GM19043 (cell line): ENCODE measurements at regions not wholly inside any gene's neighbourhood (a gene's known extent, or its start where the extent isn't known, plus 50 kb on each side); places are given as distances from the start of the nearest gene placed in this dataset.
"Not testable (repeated sequence)": the region's sequence is repeated elsewhere in the genome, so short reads cannot be mapped to it uniquely, and the experiment has no call there.

ENCODE experiments used
- ATAC-seq: cut with Tn5 transposase; IDR thresholded peaks from one replicate; pipeline ENCODE4 v1.9.1; 2021; ENCODE audit warnings: low read depth; ENCODE audit not compliant: unreplicated experiment

DNA sequence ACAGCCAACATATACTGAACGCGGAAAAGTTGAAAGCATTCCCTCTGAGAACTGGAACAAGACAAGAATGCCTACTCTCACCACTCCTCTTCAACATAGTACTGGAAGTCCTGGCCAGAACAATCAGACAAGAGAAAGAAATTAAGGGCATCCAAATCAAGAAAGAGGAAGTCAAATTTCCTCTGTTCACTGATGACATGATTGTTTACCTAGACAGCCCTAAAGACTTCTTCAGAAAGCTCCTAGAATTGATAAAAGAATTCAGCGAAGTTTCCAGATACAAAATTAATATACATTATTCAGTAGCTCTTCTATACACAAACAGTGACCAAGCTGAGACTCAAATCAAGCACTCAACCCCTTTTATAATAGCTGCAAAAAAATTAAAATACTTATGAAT, 491.8 kb upstream of the POT1 start:
- ATAC-seq, result not testable (repeated sequence)

DNA sequence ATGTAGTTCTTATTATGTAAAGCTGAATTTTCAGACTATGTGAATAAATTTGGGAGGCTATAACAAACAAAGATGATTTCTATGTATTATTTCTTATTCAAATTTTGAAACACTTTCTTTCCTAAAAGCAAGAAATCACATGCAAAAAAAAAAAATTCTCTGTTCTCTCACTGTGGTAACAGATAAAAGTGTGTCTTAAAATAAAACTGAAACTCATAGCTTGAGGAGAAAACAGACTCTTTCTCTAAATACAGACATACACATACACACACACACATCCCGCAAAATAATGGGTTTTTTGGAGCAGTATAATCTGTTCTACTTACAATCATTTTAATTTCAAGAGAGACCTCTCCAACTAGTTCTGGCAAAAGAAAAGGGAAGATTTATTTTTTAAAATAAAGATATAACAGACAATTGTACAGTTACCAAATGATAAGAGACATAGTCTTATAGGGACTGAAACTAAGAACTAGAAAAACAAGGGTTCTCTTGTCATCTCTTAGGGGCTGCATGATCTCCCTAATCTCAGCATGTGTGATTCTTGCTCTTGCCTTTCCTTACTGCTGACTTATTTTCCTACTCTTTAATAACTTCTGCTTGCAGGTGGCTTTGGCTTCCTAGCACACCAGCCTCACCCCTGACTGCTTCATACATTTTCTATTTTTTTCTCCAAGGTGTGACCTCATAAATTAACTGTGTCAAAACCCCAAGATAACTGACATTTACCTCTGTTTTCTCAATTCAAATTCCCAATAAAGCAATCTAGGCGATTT, 483.5 kb upstream of the POT1 start:
- ATAC-seq, result no peak

DNA sequence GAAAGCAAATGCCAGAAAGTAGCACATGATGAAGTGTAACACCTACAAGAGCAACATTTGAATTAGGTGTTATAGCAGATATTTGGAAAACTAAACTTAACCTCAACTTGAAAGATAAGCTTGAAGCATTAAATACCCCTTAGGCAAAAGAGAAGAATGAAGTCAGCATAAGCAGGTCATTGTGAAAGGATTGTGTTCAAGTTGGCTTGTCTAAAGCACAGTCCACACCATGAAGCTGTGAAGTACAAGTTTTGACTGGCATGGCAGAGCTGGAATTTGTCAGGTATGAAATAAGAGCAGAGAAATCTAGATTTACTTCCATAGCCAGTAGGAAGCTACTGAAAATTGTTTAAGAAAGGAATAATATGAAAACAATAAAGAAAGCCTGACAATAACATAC, 480.3 kb upstream of the POT1 start:
- ATAC-seq, result no peak

DNA sequence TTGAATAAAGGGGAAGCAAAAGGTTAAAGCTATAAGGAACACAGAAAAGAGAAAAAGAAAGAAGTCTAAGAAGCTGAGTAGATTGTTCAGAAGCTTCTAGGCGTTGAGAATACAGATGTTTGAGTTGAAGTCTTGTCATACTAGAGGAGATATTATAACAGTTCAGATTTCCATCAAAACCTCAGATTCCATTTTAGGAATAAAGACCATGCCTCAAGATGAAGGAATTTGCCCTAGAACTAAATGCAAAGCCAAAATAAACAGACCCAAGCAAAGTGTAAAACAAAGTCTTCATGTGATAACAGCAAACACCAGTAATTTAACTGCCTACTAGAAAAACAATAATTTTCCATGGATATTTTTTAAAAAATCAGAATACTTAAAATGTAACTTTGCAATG, 476.5 kb upstream of the POT1 start:
- no peak for ATAC-seq

DNA sequence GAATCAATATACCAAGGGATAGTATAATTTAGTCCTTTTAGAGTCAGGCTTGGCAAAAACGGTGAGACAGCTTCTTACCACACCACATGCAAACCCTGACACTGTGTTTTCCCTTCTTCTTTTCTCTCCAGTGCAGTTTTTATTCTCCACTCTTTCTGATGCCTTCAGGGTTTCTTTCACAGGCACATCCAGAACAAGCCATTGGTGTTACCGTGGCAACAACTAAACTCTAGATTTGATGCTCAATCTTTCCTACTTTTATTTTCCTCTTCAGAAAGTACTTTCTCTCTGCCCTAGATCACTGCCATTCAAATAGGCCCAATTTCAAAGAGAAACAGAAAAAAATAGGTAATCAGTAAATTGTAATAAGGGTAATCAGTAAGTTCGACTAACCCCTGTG, 469.8 kb upstream of the POT1 start:
- ATAC-seq, result no peak

DNA sequence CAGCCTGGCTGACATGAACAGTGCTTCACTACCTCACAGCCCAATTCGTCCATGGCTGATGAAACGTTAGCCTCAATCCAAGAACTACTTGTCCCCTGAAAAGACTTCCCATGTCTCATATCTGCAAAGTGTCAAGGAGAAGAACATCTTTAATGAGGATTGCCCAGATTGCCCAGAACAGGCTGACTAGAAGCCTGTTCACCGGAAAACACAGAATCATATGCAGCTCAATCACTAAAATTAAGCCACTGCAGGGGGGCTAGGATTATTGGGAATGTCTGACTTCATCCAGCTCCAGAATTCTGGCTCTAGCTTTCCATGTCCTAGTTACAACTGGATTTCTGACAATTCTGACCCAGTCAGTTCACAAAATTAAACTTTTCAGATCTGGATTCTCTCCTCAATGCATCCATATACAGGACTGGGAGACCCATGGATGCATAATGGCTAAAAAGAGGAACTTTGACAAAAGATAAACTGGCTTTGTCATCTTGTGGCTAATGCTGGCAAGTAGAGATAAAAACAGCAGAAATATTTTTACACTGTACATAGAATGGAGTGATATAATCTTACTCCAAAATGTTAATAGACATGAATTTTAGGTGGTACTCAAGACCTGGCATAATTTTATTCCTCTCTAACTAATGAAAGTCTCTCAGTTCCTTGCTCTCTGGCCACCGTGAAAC, 467.0 kb upstream of the POT1 start:
- ATAC-seq, result no peak

DNA sequence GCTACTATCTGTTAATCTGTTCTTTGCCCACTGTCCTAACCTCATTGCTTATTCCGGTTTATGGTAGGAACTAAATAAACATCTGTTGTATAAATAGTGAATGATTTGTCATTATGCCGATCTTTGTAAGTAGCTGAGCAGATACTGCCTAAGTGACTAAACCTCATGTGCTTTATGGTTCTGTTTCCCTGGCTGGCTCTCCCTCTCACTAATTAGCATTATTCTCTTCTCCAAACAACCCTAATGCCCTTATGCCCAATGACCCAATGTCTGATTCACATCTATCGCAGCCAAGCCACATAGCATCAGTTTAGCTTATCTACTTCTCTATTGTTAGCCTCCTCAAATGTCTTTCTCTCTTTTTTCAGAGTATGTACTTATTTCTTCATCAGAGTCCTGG, 462.3 kb upstream of the POT1 start:
- ATAC-seq, result no peak

DNA sequence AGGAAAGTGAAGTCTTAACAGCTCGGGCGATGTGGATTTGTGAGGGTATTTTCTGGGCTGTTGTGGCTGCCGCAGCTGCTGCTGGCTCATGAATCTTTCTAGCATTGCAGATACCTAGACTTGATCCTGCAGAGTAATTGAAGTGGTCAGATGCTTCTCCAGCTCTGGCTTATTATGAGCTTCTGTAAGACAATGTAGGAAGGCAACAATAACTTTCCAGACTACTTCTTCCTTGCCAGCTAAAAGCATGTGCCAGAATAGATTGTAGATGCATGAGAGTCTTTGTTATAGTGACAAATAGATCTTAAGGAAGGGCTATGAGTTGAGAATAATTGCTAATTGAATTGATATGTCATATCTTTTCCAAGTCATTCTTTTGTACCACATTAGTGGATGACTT, 461.4 kb upstream of the POT1 start:
- no peak for ATAC-seq

DNA sequence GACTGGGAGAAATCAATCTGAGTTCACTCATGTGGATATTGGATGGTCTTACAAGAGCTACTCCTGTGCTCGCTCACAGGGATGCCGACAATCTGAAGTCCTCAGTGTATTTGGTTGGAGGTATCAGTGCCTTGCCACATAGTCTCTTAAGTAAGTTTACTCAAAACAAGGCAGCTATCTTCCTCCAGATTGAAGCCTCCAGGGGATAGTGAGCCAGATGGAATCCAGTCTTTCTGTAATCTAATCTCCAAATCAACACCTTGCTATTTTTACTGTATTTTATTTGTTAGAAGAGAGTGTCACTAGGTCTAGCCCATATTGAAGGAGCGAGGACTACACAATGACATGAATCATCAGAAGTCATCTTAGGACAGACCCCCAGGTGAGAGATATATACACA, 456.6 kb upstream of the POT1 start:
- no peak for ATAC-seq

DNA sequence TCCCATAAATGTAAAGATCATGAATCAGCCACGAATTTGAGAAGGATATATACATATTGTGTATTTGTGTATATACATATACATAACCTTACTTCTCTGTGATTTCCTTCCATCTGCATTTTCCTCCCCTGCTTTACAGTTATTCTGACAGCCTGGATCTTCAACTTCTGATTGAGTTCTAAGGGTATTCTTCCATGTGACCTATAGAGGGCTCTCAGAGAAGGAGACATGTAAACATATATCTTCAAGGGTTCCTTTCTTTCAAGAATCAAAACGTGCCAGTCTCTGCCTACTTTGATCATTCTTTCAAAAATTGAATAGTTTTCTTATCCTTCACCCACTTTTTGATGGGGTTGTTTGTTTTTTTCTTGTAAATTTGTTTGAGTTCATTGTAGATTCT, 453.7 kb upstream of the POT1 start:
- ATAC-seq, result no peak

DNA sequence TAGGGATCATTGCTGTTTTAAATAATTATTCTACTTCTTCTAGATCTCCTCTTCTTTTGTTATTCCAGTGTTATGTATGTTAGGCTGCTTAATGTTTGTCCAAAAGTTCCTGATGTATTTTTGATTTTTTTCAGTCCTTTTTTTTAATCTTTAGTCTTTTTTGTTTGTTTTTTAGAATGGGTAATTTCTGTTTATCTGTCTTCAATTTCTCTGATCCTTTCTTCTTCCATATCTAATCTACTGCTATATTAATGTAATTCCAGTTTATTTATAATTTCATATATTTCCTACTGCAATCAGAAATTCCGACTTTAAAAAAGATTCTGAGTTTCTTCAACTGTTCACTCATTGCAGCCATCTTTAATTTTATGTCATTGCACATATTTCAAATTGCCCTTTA, 452.8 kb upstream of the POT1 start:
- no peak for ATAC-seq

DNA sequence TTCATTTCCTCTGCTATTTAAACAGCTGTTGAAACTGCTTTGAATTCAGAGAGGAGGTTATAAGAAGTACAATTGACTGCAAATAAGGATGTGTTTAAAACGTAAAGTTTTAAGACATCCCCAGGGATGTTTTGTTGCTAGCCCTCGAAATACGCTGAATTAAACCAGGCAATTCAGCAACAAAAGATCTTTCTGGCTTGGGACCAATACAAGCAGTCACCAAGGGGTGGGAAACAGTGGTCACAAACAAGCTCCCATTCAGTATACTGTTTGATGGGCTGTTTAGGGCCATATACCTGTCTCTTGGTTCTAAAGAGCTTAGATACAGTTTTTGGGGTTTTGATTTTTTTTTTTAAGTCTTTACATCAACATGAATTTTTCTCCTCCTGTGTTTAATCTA, 446.3 kb upstream of the POT1 start:
- no peak for ATAC-seq

DNA sequence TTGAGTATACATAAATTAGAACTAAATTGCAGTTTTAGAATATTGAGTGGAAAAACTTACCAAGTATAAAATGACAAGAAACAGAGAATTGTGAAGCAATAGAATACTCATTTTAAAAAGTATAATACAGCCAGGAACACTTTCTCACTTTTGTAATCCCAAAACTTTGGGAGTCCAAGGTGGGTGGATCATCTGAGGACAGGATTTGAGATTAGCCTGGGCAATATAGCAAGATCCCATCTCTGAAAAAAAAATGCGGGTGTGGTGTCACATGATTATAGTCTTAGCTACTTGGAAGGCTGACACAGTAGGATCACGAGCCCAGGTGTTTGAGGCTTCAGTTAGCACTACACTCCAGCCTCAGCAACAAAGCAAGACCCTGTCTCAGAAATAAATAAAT, 440.9 kb upstream of the POT1 start:
- ATAC-seq, result no peak

DNA sequence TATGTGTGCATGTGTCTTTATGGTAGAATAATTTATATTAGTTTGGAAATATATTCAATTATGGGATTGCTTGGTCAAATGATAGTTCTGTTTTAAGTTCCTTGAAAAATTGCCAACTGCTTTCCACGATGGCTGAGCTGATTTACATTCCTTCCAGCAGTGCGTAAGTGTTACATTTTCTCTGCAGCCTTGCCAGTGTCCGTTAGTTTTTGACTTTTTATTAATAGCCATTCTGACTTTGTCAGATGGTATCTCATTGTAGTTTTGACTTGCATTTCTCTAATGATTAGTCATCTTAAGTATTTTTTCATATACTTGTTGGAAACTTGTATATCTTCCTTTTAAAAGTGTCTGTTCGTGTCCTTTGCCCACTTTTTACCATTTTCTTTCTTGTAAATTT, 434.2 kb upstream of the POT1 start:
- ATAC-seq, result no peak

DNA sequence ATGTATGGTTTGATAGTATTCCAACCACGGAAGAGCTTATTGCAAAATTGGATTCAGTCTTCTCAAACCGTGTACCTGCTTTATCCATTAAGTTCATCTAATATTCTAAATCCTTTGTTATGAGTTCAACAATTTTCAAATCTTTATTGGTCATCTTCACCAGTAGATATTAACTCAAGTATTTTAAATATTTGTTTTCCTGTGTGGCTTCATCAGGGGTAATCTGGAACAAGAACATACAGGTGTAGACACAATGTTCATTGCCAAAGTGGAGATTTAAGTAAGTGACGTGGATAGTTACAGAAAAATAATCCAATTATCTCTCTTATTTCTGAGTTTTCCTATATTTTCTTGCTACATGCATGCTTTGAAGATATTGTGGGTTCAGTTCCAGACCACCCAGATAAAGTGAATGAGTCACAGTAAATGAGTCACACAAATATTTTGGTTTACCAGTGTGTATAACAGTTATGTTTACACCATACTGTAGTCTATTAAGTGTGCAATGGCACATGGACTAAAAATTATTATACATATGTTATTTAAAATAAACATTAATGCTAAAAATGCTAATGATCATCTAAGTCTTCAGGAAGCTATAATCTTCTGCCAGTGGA, 429.0 kb upstream of the POT1 start:
- no peak for ATAC-seq

DNA sequence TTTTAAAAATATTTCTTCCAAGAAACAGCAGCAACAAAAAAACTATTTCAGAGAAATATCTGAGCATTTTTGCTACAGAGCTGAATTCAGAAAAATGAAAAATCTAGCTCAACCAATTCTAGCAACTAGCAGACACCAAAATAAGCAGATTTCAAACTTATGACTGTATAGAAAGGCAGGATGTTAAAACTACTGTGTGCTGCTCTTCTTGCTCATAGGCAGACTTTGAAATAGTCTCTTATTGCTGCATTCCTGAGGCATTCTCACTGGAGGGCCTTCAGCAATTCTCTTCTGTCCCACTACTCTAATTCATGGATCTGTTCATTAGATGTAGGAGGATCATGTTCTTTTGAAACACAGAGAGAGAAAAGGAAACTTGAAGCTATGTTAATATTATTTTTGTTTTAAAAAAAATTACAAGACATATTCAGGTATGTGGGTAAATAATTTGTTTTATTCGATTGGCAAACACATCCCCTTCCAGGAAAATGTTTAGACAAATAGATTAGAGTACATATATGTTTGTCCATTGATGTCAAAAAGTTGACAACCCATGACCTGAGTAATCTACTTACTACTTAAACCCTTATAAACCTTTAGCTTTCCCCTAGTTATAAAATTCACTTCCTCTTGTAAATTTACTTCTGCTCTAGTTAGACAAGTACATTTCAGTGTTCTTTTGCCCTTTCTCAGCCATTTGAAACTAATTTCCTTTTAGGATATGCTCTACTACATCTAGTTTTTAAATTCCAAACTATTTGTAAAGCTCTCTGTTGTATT, 428.2 kb upstream of the POT1 start:
- ATAC-seq, result no peak

DNA sequence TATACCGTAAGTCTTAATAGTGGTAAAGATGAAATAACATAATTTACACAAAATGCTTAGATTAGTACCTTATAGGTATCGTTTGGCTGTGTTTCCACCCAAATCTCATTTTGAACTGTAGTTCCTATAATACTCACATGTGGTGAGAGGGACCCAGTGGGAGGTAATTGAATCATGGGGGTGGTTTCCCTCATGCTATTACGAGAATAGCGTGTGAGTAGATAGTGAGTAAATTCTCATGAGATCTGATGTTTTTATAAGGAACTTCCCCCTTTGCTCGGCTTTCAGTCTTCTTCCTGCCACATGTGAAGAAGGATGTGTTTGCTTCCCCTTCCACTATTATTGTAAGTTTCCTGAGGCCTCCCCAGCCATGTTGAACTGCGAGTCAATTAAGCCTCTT, 426.3 kb upstream of the POT1 start:
- no peak for ATAC-seq

DNA sequence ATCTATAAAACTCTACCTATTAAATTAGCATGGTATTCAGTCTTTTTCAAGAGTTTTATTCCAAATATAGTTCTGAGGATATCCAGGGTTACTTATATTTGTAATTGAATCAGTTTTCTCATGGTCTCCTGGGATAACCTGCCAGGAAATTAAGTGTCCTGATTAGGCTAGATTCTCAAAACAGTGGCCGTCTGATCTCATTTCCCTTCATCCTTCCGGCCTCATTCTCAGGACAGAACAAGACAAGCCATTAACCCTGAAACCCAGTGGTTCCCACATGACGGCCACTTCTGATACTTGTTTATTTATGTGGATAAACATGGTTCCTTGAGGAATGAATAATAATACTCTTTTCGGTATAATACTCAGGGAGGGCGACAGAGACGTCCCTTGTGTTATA, 417.6 kb upstream of the POT1 start:
- ATAC-seq, result no peak

DNA sequence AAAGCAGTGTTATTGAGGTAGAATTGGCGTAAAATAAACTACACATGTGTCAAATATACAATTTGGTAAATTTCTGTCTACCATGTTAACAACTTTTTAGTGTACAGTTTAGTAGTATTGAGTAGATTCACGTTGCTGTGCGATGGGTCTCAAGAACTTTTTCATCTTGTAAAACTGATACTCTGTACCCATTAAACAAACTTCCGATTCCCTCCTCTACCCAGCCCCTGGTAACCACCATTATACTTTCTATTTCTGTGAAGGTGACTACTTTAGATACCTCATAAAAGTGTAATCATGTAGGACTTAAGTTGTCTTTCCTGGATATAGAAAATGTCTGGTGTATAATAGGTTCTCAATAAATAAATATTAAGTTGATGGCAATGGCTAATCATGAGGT, 408.5 kb upstream of the POT1 start:
- no peak for ATAC-seq

DNA sequence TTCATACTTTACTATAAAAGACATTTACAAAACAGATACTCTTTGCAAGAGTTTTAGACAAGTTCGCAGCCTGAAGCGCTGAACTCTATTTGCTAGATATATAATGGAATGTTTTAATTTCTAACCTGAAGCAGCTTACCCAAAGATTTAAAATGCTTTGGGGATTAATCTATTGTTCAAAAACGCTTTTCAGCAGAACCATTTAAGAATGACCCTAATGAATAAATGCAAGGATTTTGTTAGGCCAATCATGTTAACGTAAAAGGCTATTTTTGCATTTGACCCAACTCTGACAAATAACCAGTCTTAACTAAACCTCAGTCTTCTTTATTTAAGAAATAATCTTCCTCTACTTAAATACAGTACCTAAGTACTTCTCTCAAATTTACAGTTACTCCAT, 406.7 kb upstream of the POT1 start:
- no peak for ATAC-seq

DNA sequence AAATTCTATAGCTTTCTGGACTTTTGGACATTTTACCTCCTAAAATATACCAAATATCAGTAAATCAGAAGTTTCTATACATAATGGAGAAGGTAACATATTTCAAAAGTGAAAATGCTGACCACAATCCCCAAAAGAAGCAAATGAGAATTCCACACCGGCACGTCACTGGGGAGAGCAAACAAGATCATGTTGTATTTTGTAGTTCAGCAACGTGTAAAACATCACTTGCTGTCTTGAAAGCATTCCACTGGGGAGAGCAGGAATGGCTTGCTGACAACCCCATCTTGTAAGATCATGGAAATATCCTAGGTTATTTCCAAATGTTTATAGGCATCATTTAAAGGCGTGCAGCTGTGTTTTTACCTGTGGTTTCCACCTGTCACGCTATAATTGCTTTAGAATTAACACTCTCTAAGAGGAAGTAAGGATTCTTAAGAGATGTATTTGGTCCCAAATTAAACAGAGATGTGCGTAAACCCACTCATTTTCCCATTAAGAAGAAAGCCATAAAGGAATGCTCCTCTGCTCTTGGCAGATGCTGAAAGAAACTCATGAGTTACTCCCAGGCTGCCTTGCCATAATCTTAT, 397.1 kb upstream of the POT1 start:
- ATAC-seq, result no peak
